Neuronal stem cell (in vitro differentiated cells): ENCODE measurements at regions not wholly inside any gene's neighbourhood (a gene's known extent, or its start where the extent isn't known, plus 50 kb on each side); places are given as distances from the start of the nearest gene placed in this dataset.

Source experiments
- DNase-seq: peaks from one replicate; pipeline ENCODE4 v3.0.0-alpha.2; 2013; ENCODE audit warnings: low spot score
- H2AFZ ChIP-seq: one replicate; pipeline ENCODE4 v1.6.1; 2013; ENCODE audit warnings: mild to moderate bottlenecking, low read length, inconsistent platforms
- H2AK5ac ChIP-seq: 2 replicates; pipeline ENCODE4 v1.6.1; 2013; ENCODE audit warnings: low read depth, mild to moderate bottlenecking, inconsistent platforms, low read length, moderate library complexity, mixed read lengths
- H2BK120ac ChIP-seq: 2 replicates; pipeline ENCODE4 v1.6.1; 2013; ENCODE audit warnings: low read depth, mild to moderate bottlenecking, inconsistent platforms, low read length, moderate library complexity, mixed read lengths
- H2BK12ac ChIP-seq: one replicate; pipeline ENCODE4 v1.6.1; 2013; ENCODE audit warnings: low read length, inconsistent platforms
- H2BK15ac ChIP-seq: 2 replicates; pipeline ENCODE4 v1.6.1; 2013; ENCODE audit warnings: mild to moderate bottlenecking, low read length, inconsistent platforms, mixed read lengths
- H2BK5ac ChIP-seq: one replicate; pipeline ENCODE4 v1.6.1; 2013; ENCODE audit warnings: inconsistent platforms, mild to moderate bottlenecking, low read length, moderate library complexity
- H3K14ac ChIP-seq: one replicate; pipeline ENCODE4 v1.6.1; 2013; ENCODE audit warnings: low read length, inconsistent platforms
- H3K18ac ChIP-seq: 2 replicates; pipeline ENCODE4 v1.6.1; 2013; ENCODE audit warnings: low read length, inconsistent platforms
- H3K23ac ChIP-seq: 2 replicates; pipeline ENCODE4 v1.6.1; 2013; ENCODE audit warnings: low read depth, mild to moderate bottlenecking, mixed read lengths, low read length, inconsistent platforms; ENCODE audit not compliant: poor library complexity
- H3K27ac ChIP-seq: replicated peaks from 3 replicates; pipeline ENCODE4 v1.5.1; 2013; ENCODE audit warnings: low read length, inconsistent platforms
- H3K27me3 ChIP-seq, 3 experiments: 2 replicates each; pipeline ENCODE4 v1.6.1; 2013; ENCODE audit warnings: low read length in 3 of 3, mild to moderate bottlenecking in 2 of 3, inconsistent platforms in 1 of 3, low read depth in 1 of 3, mixed read lengths in 1 of 3, moderate library complexity in 1 of 3; ENCODE audit not compliant: control insufficient read depth in 3 of 3, insufficient read depth in 3 of 3
- H3K36me3 ChIP-seq, 2 donors: replicated peaks in 1 of 2; 2 replicates each; pipeline ENCODE4 v1.6.1; 2013; ENCODE audit warnings: low read length in 2 of 2; ENCODE audit not compliant: control insufficient read depth in 2 of 2, insufficient read depth in 2 of 2
- H3K4ac ChIP-seq: 2 replicates; pipeline ENCODE4 v1.6.1; 2013; ENCODE audit warnings: inconsistent platforms, mild to moderate bottlenecking, low read length, moderate library complexity
- H3K4me1 ChIP-seq, 2 donors: 1 replicate in 1 of 2; 2 replicates in 1 of 2; pipeline ENCODE4 v1.6.1; 2013; ENCODE audit warnings: low read length in 2 of 2, low read depth in 1 of 2; ENCODE audit not compliant: control insufficient read depth in 2 of 2, insufficient read depth in 1 of 2
- H3K4me2 ChIP-seq: one replicate; pipeline ENCODE4 v1.6.1; 2013; ENCODE audit warnings: mild to moderate bottlenecking, low read length, inconsistent platforms; ENCODE audit not compliant: insufficient read depth, poor library complexity, severe bottlenecking
- H3K4me3 ChIP-seq, 2 donors: 2 replicates each; pipeline ENCODE4 v1.5.1; 2013; ENCODE audit warnings: low read length in 2 of 2, mild to moderate bottlenecking in 2 of 2, inconsistent platforms in 1 of 2, moderate library complexity in 1 of 2
- H3K79me1 ChIP-seq: one replicate; pipeline ENCODE4 v1.6.1; 2013; ENCODE audit warnings: low read depth, mild to moderate bottlenecking, inconsistent platforms, low read length, moderate library complexity
- H3K9ac ChIP-seq: one replicate; pipeline ENCODE4 v1.6.1; 2013; ENCODE audit warnings: mild to moderate bottlenecking, low read depth, low read length, inconsistent platforms; ENCODE audit not compliant: poor library complexity
- H3K9me3 ChIP-seq, 2 donors: replicated peaks in 1 of 2; 2 replicates each; pipeline versions ENCODE3 to v1.6.1; 2013; ENCODE audit warnings: low read length in 2 of 2, mild to moderate bottlenecking in 2 of 2, inconsistent platforms in 1 of 2, low read depth in 1 of 2, mixed read lengths in 1 of 2, moderate library complexity in 1 of 2; ENCODE audit not compliant: control insufficient read depth in 2 of 2, insufficient read depth in 1 of 2
- H4K8ac ChIP-seq: one replicate; pipeline ENCODE4 v1.6.1; 2013; ENCODE audit warnings: low read depth, mild to moderate bottlenecking, inconsistent platforms, low read length, moderate library complexity
- H4K91ac ChIP-seq: one replicate; pipeline ENCODE4 v1.6.1; 2013; ENCODE audit warnings: low read length, low read depth, mild to moderate bottlenecking, inconsistent platforms; ENCODE audit not compliant: poor library complexity
- whole genome bisulfite sequencing, 2 donors: extraction: QIAGEN DNeasy Blood & Tissue Kit; methylation state at CpG; one replicate each; pipeline ENCODE4 v1.1.7; 2013; ENCODE audit warnings: missing lambda C conversion rate in 2 of 2, mixed read lengths in 1 of 2; ENCODE audit not compliant: insufficient read length in 2 of 2, insufficient replicate concordance in 1 of 2; ENCODE audit errors: extremely low coverage in 2 of 2; 5-methylcytosine and 5-hydroxymethylcytosine counted together

DNA sequence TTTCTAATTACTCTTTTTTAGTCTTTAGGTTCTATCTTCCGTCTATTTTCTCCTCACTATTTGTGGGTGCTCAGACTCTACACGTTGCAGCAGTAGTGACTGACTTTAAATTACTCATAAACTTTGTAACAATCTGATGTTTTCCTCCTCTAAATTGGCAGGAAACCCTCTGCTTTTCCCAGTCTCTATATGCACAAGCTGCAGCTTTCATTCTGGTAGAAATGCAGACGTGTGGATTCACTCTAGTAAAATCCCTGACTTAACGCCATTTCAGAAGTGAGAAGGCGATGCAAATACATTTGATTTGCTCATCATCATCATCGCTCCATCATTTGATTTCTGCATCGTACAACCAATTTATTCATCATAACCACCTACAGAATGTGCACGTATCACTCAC, 561.0 kb upstream of the ZFHX3 start:
- H4K8ac ChIP-seq, result no peak overlapping the region
- H4K91ac ChIP-seq, result no peak overlapping the region
- no peak overlapping the region for H2BK12ac ChIP-seq
- no peak overlapping the region for H2AFZ ChIP-seq
- no peak overlapping the region for H3K18ac ChIP-seq
- H2BK5ac ChIP-seq, result no peak overlapping the region
- no peak overlapping the region for H3K27ac ChIP-seq
- H3K79me1 ChIP-seq, result no peaks in the 10 kb centered on the region
- H3K14ac ChIP-seq, result no peak overlapping the region
- H2BK120ac ChIP-seq, result no peak overlapping the region
- no peak overlapping the region for H2AK5ac ChIP-seq
- WGBS, 2 donors, result no CpG with 5 or more reads among the region's 8 CpGs
- no peaks in the 10 kb centered on the region for H3K36me3 ChIP-seq
- no peak overlapping the region for H3K4ac ChIP-seq
- no peaks in the 10 kb centered on the region for H3K9me3 ChIP-seq
- DNase-seq, result no peak
- H3K4me1 ChIP-seq, result peaks cover 4 to 25% of the 10 kb centered on the region in 2 donors
- H3K4me2 ChIP-seq, result no peak overlapping the region
- no peak overlapping the region for H3K23ac ChIP-seq
- H3K9ac ChIP-seq, result no peak overlapping the region
- H3K4me3 ChIP-seq, result no peak overlapping the region
- H3K27me3 ChIP-seq, result no peaks in the 10 kb centered on the region
- no peak overlapping the region for H2BK15ac ChIP-seq

DNA sequence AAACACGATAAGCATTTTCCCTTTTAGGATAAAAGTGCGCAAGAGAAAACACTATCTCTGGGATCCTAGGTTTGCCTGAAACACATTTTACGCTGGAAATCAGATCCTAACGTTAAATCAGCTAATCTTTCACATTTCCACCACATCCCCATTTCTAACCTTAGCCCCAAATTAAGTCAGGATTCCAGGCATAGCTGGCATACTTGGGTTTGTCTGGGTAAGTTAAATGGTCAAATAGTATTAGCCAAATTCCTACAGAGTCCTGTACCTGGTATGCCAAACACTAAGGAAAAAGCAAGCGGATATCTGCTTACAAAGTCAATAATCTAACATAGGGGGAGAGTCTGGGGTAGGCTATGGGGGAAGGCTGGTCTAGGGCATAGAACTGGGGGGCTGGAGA, 557.4 kb upstream of the ZFHX3 start:
- Histone ChIP-seq H2BK120ac (no peak overlapping the region), H2BK5ac (no peak overlapping the region), H3K4me1 (peaks cover 4 to 8% of the 10 kb centered on the region in 2 donors), H3K4me2 (no peak overlapping the region), H3K27me3 (no peaks in the 10 kb centered on the region), H3K18ac (no peak overlapping the region), H3K4me3 (no peak overlapping the region), H3K9me3 (no peaks in the 10 kb centered on the region), H4K8ac (no peak overlapping the region), H4K91ac (no peak overlapping the region), H2BK12ac (no peak overlapping the region), H3K27ac (peak overlapping the region; percentile 60), H3K79me1 (no peaks in the 10 kb centered on the region), H3K36me3 (no peaks in the 10 kb centered on the region), H3K9ac (no peak overlapping the region), H2BK15ac (no peak overlapping the region), H2AK5ac (no peak overlapping the region), H2AFZ (no peak overlapping the region), H3K14ac (no peak overlapping the region), H3K4ac (no peak overlapping the region), H3K23ac (no peak overlapping the region)
- no CpG with 5 or more reads among the region's 5 CpGs for WGBS, 2 donors
- peak; percentile 20 for DNase-seq

DNA sequence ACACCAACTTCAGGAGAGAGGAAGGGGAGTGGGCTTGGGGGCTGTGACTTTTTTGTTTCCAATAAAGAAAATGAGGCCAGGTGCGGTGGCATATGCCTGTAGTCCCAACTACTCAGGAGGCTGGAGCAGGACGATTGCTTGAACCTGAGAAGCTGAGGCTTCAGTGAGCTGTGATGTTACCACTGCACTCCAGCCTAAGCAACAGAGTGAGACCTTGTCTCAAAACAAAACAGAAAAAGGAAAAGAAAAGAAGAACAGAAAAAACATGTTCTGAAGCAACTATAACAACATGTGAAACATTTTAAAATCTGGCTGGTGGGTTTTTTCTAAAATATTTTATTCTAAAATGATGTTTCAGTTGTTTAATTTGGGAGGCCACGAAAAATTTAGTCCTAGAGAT, 554.0 kb upstream of the ZFHX3 start:
- H3K79me1 ChIP-seq, result no peaks in the 10 kb centered on the region
- no peak overlapping the region for H2AFZ ChIP-seq
- WGBS, 2 donors, result no CpG with 5 or more reads among the region's 3 CpGs
- no peak overlapping the region for H3K4me3 ChIP-seq
- peaks cover 0 to 3% of the 10 kb centered on the region in 2 donors for H3K4me1 ChIP-seq
- no peak overlapping the region for H3K4me2 ChIP-seq
- no peak overlapping the region for H2AK5ac ChIP-seq
- H3K4ac ChIP-seq, result no peak overlapping the region
- H2BK15ac ChIP-seq, result no peak overlapping the region
- no peak for DNase-seq
- no peak overlapping the region for H3K9ac ChIP-seq
- H4K91ac ChIP-seq, result no peak overlapping the region
- H3K36me3 ChIP-seq, result no peaks in the 10 kb centered on the region
- no peaks in the 10 kb centered on the region for H3K9me3 ChIP-seq
- H4K8ac ChIP-seq, result no peak overlapping the region
- no peaks in the 10 kb centered on the region for H3K27me3 ChIP-seq
- H3K18ac ChIP-seq, result no peak overlapping the region
- no peak overlapping the region for H2BK120ac ChIP-seq
- H3K27ac ChIP-seq, result no peak overlapping the region
- H2BK12ac ChIP-seq, result no peak overlapping the region
- H2BK5ac ChIP-seq, result no peak overlapping the region
- no peak overlapping the region for H3K14ac ChIP-seq
- H3K23ac ChIP-seq, result no peak overlapping the region

DNA sequence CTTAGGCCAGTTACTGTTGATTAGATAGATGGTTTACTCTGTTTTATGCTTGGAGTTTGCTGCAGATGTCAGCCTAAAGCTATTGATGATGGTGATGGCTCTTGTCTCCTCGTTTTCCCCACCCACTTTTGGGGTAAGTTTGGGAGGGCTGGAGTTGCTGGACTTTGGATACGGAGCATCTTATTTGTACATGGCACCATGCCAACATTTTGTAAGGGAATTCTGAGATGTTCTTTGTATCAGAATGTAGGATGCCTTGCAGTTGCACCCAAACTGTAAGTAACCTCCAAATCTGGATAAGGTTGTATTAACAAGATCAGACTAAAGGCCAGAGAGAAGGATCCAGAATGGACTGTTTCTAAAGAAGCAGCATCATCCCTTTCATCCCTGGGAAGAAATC, 551.9 kb upstream of the ZFHX3 start:
- Histone ChIP-seq H3K14ac (no peak overlapping the region), H3K4me1 (peaks cover 0 to under 1% of the 10 kb centered on the region in 2 donors), H3K27ac (no peak overlapping the region), H2AFZ (no peak overlapping the region), H2BK5ac (no peak overlapping the region), H3K79me1 (no peaks in the 10 kb centered on the region), H2BK120ac (no peak overlapping the region), H2BK15ac (no peak overlapping the region), H4K91ac (no peak overlapping the region), H4K8ac (no peak overlapping the region), H2AK5ac (no peak overlapping the region), H3K36me3 (no peaks in the 10 kb centered on the region), H3K9me3 (no peaks in the 10 kb centered on the region), H3K9ac (no peak overlapping the region), H3K4me3 (no peak overlapping the region), H3K18ac (no peak overlapping the region), H3K4ac (no peak overlapping the region), H2BK12ac (no peak overlapping the region), H3K27me3 (no peaks in the 10 kb centered on the region), H3K23ac (no peak overlapping the region), H3K4me2 (no peak overlapping the region)
- WGBS, 2 donors, result no CpG with 5 or more reads among the region's 2 CpGs
- no peak for DNase-seq
